ENCODE measurements at regions not wholly inside any gene's neighbourhood (a gene's known extent, or its start where the extent isn't known, plus 50 kb on each side); places are given as distances from the start of the nearest gene placed in this dataset.
"Not testable (repeated sequence)": the region's sequence is repeated elsewhere in the genome, so short reads cannot be mapped to it uniquely, and the experiment has no call there.

DNA sequence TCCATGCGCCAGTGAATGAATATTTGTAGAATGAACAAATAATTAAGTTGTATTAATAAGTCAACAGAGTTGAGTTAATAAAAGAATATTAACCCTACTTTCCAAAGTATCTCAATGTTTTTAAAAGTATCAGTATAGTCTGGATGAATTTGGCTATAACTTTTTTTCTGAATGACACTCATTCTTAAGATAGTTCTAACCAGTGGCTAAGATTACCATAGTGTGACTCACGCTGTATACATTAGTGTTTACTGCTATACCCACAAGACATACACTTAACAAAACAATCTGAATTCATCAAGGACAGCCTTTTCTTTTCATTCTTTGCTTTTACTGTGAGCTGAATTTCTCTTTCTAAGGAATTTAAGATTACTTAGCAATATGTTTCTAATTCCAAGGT, 77.0 kb upstream of the PDE1A start:
- Histone ChIP-seq H3K36me3 (no peaks in the 10 kb centered on the region), H3K4me1 (no peaks in the 10 kb centered on the region), H3K27ac (no peak overlapping the region), H3K4me3 (no peak overlapping the region), H3K27me3 (no peaks in the 10 kb centered on the region), H3K9ac (ENCODE audit: low read depth in 2 of 2, low read length in 2 of 2) (no peak overlapping the region), H3K9me3 (no peaks in the 10 kb centered on the region)
- intact Hi-C loops (cut with DNase I), result no loop called here
- DNase-seq, result no peak
- TF ChIP-seq, protein P1, sequence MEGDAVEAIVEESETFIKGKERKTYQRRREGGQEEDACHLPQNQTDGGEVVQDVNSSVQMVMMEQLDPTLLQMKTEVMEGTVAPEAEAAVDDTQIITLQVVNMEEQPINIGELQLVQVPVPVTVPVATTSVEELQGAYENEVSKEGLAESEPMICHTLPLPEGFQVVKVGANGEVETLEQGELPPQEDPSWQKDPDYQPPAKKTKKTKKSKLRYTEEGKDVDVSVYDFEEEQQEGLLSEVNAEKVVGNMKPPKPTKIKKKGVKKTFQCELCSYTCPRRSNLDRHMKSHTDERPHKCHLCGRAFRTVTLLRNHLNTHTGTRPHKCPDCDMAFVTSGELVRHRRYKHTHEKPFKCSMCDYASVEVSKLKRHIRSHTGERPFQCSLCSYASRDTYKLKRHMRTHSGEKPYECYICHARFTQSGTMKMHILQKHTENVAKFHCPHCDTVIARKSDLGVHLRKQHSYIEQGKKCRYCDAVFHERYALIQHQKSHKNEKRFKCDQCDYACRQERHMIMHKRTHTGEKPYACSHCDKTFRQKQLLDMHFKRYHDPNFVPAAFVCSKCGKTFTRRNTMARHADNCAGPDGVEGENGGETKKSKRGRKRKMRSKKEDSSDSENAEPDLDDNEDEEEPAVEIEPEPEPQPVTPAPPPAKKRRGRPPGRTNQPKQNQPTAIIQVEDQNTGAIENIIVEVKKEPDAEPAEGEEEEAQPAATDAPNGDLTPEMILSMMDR (IDR thresholded peaks at IDR 0.05), result no peak

GRCh38 chr2:182504903-182505302, 78.1 kb upstream of the PDE1A start:
- no peaks in the 10 kb centered on the region for H3K36me3 ChIP-seq
- intact Hi-C loops (cut with DNase I), result no loop called here
- H3K9me3 ChIP-seq, result no peaks in the 10 kb centered on the region
- no peak overlapping the region for H3K9ac ChIP-seq (ENCODE audit: low read depth in 2 of 2, low read length in 2 of 2)
- DNase-seq, result no peak
- H3K4me3 ChIP-seq, result no peak overlapping the region
- TF ChIP-seq, protein P1 (IDR thresholded peaks at IDR 0.05), result no peak
- H3K27me3 ChIP-seq, result no peaks in the 10 kb centered on the region
- H3K4me1 ChIP-seq, result no peaks in the 10 kb centered on the region
- no peak overlapping the region for H3K27ac ChIP-seq

- no peak overlapping the region for H3K27ac ChIP-seq
- no peak overlapping the region for H3K9ac ChIP-seq (ENCODE audit: low read depth in 2 of 2, low read length in 2 of 2)
- TF ChIP-seq, protein P1 (IDR thresholded peaks at IDR 0.05), result no peak
- DNase-seq, result no peak
- H3K9me3 ChIP-seq, result no peaks in the 10 kb centered on the region
- H3K36me3 ChIP-seq, result no peaks in the 10 kb centered on the region
- H3K27me3 ChIP-seq, result no peaks in the 10 kb centered on the region
- intact Hi-C loops (cut with DNase I), result no loop called here
- no peaks in the 10 kb centered on the region for H3K4me1 ChIP-seq
- no peak overlapping the region for H3K4me3 ChIP-seq
Observed at GRCh38 chr2:182506606-182507005, 79.8 kb upstream of the PDE1A start.

GRCh38 chr2:182508583-182508982, 81.7 kb upstream of the PDE1A start:
- intact Hi-C loops (cut with DNase I), result not testable (repeated sequence)

GRCh38 chr2:182509216-182509615, 82.4 kb upstream of the PDE1A start:
- DNase-seq, result no peak
- H3K4me1 ChIP-seq, result no peaks in the 10 kb centered on the region
- H3K27me3 ChIP-seq, result no peaks in the 10 kb centered on the region
- no peak overlapping the region for H3K9ac ChIP-seq (ENCODE audit: low read depth in 2 of 2, low read length in 2 of 2)
- H3K4me3 ChIP-seq, result no peak overlapping the region
- intact Hi-C loops (cut with DNase I), result no loop called here
- no peaks in the 10 kb centered on the region for H3K9me3 ChIP-seq
- H3K36me3 ChIP-seq, result no peaks in the 10 kb centered on the region
- TF ChIP-seq, protein P1 (IDR thresholded peaks at IDR 0.05), result no peak
- H3K27ac ChIP-seq, result no peak overlapping the region

More at GRCh38 chr2:182508583-182508982, 81.7 kb upstream of the PDE1A start:
- H3K9ac ChIP-seq (ENCODE audit: low read depth in 2 of 2, low read length in 2 of 2); H3K9me3 ChIP-seq; H3K4me1 ChIP-seq; DNase-seq; H3K36me3 ChIP-seq; H3K27me3 ChIP-seq; H3K27ac ChIP-seq; H3K4me3 ChIP-seq: not testable (repeated sequence)

- Histone ChIP-seq H3K9me3 (no peaks in the 10 kb centered on the region), H3K4me3 (no peak overlapping the region), H3K9ac (ENCODE audit: low read depth in 2 of 2, low read length in 2 of 2) (no peak overlapping the region), H3K36me3 (no peaks in the 10 kb centered on the region), H3K4me1 (no peaks in the 10 kb centered on the region), H3K27me3 (no peaks in the 10 kb centered on the region), H3K27ac (no peak overlapping the region)
- DNase-seq, result no peak
- TF ChIP-seq, protein P1 (IDR thresholded peaks at IDR 0.05), result no peak
- intact Hi-C loops (cut with DNase I), result no loop called here
Observed at GRCh38 chr2:182521453-182522404, 94.9 kb upstream of the PDE1A start.

All from colonic mucosa (tissue), 4 donors.